ENCODE measurements at regions not wholly inside any gene's neighbourhood (a gene's known extent, or its start where the extent isn't known, plus 50 kb on each side); places are given as distances from the start of the nearest gene placed in this dataset.

DNA sequence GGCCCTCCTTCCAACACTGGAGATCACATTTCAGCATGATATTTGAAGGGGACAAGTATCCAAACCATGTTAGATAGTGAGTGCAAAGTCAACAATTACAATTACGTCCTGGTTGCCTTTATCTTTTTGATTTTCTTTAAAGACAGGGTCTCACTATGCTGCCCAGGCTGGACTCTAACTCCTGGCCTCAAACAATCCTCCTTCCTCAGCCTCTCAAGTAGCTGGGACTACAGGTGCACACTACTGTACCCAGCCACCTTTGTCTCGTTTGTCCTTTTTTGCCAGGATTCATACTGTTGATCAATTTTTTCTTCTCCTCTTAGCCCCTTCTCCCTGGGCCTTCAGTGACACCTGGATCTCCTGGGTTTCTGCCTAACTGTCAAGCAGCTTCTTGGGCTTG lies 240.5 kb upstream of the FANCL start:
- TF ChIP-seq CTCF (IDR thresholded peaks at IDR 0.05) (no peak), POLR2AphosphoS5 (IDR thresholded peaks at IDR 0.05) (no peak), POLR2A (IDR thresholded peaks at IDR 0.05) (no peak)
- H3K27me3 ChIP-seq: no peaks in the 10 kb centered on the region
- H3K9me3 ChIP-seq: peaks cover 0 to 3% of the 10 kb centered on the region in 2 donors
- no peaks in the 10 kb centered on the region for H3K36me3 ChIP-seq
- intact Hi-C loops (cut with DNase I; ENCODE audit: low total_unique reads): no loop called here
- H3K4me1 ChIP-seq: no peaks in the 10 kb centered on the region
- no peak for DNase-seq (ENCODE audit: low spot score in 2 of 2)
- no peak overlapping the region for H3K27ac ChIP-seq
- H3K4me3 ChIP-seq: no peak overlapping the region

DNA sequence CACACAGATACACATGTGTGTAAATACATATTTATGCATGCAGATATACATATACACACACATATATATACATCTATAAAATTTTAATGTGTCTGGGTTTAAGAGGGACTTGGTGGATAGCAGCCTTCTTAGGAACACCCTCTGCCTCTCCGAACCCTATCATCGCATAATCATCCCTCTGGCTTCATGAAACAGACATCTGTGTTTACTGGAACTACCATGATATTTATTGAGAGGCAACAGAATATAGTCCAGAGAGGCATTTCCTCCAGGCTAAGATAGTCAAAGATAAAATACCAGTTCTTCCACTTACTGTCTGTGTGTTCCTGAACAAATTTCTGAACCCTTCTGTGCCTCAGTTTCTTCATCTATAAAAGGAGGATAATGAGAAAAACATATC lies 239.0 kb upstream of the FANCL start:
- TF ChIP-seq POLR2AphosphoS5 (IDR thresholded peaks at IDR 0.05): no peak
- TF ChIP-seq POLR2A (IDR thresholded peaks at IDR 0.05): no peak
- TF ChIP-seq CTCF (IDR thresholded peaks at IDR 0.05): no peak
- no peak overlapping the region for H3K27ac ChIP-seq
- H3K27me3 ChIP-seq: no peaks in the 10 kb centered on the region
- intact Hi-C loops (cut with DNase I; ENCODE audit: low total_unique reads): no loop called here
- DNase-seq (ENCODE audit: low spot score in 2 of 2): no peak
- no peaks in the 10 kb centered on the region for H3K4me1 ChIP-seq
- H3K9me3 ChIP-seq: no peaks in the 10 kb centered on the region
- no peak overlapping the region for H3K4me3 ChIP-seq
- H3K36me3 ChIP-seq: no peaks in the 10 kb centered on the region

GRCh38 chr2:58479535-58480140 lies 238.5 kb upstream of the FANCL start:
- H3K4me1 ChIP-seq: no peaks in the 10 kb centered on the region
- H3K9me3 ChIP-seq: no peaks in the 10 kb centered on the region
- no peak for DNase-seq (ENCODE audit: low spot score in 2 of 2)
- H3K4me3 ChIP-seq: no peak overlapping the region
- intact Hi-C loops (cut with DNase I; ENCODE audit: low total_unique reads): no loop called here
- no peaks in the 10 kb centered on the region for H3K27me3 ChIP-seq
- TF ChIP-seq POLR2A (IDR thresholded peaks at IDR 0.05) (no peak), CTCF (IDR thresholded peaks at IDR 0.05) (no peak), POLR2AphosphoS5 (IDR thresholded peaks at IDR 0.05) (no peak)
- H3K27ac ChIP-seq: no peak overlapping the region
- no peaks in the 10 kb centered on the region for H3K36me3 ChIP-seq

DNA sequence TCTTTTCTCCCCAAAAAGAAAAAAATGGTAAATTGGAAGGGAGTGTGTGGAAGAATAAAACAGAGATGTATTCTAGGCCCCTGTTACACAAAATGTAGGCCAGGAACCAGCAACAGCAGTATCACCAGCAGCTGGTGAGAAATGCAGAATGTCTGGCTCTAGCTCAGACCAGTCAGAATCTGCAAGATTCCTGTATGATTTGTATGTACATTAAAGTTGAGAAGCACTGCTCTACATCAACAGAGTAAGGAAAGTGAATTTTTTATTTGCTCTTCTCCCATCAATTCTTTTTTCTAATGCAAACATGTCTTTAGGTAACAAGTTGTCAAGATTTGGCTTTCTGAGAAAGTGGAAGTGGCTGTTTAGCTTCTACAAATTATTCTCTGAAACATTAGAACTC lies 235.4 kb upstream of the FANCL start:
- TF ChIP-seq POLR2AphosphoS5 (IDR thresholded peaks at IDR 0.05) (no peak), POLR2A (IDR thresholded peaks at IDR 0.05) (no peak), CTCF (IDR thresholded peaks at IDR 0.05) (no peak)
- no peaks in the 10 kb centered on the region for H3K9me3 ChIP-seq
- no peaks in the 10 kb centered on the region for H3K4me1 ChIP-seq
- H3K36me3 ChIP-seq: no peaks in the 10 kb centered on the region
- H3K27me3 ChIP-seq: no peaks in the 10 kb centered on the region
- H3K27ac ChIP-seq: no peak overlapping the region
- H3K4me3 ChIP-seq: no peak overlapping the region
- no peak for DNase-seq (ENCODE audit: low spot score in 2 of 2)
- intact Hi-C loops (cut with DNase I; ENCODE audit: low total_unique reads): no loop called here

GRCh38 chr2:58475756-58476155 lies 234.6 kb upstream of the FANCL start:
- no peak overlapping the region for H3K27ac ChIP-seq
- intact Hi-C loops (cut with DNase I; ENCODE audit: low total_unique reads): no loop called here
- no peak for DNase-seq (ENCODE audit: low spot score in 2 of 2)
- no peak overlapping the region for H3K4me3 ChIP-seq
- H3K36me3 ChIP-seq: no peaks in the 10 kb centered on the region
- no peaks in the 10 kb centered on the region for H3K4me1 ChIP-seq
- H3K27me3 ChIP-seq: no peaks in the 10 kb centered on the region
- no peak for TF ChIP-seq POLR2A (IDR thresholded peaks at IDR 0.05)
- no peak for TF ChIP-seq CTCF (IDR thresholded peaks at IDR 0.05)
- TF ChIP-seq POLR2AphosphoS5 (IDR thresholded peaks at IDR 0.05): no peak
- no peaks in the 10 kb centered on the region for H3K9me3 ChIP-seq
